ENCODE measurements at regions not wholly inside any gene's neighbourhood (a gene's known extent, or its start where the extent isn't known, plus 50 kb on each side); places are given as distances from the start of the nearest gene placed in this dataset.

- no peak overlapping the region for H3K27ac ChIP-seq
- TF ChIP-seq POLR2A (IDR thresholded peaks at IDR 0.05): no peak
- TF ChIP-seq POLR2AphosphoS5 (IDR thresholded peaks at IDR 0.05): no peak
- TF ChIP-seq CTCF (IDR thresholded peaks at IDR 0.05 in 8 of 11, conservative IDR thresholded peaks at IDR 0.05 in 3 of 11): no peak
- H3K36me3 ChIP-seq: no peaks in the 10 kb centered on the region
- DNase-seq: no peak
- intact Hi-C loops (cut with DNase I; ENCODE audit: low total_unique reads): no loop called here
- no peaks in the 10 kb centered on the region for H3K27me3 ChIP-seq (replicated peaks in 1 of 7)
- H3K4me1 ChIP-seq: no peaks in the 10 kb centered on the region
- no peaks in the 10 kb centered on the region for H3K9me3 ChIP-seq
- WGBS, 5 donors: 69 to 100% (median 90%) methylated on average over 1 of the region's 1 CpG
- H3K4me3 ChIP-seq: no peak overlapping the region
These were observed 194.2 kb upstream of the SLITRK2 start for GRCh38 chrX:145623453-145623852.

DNA sequence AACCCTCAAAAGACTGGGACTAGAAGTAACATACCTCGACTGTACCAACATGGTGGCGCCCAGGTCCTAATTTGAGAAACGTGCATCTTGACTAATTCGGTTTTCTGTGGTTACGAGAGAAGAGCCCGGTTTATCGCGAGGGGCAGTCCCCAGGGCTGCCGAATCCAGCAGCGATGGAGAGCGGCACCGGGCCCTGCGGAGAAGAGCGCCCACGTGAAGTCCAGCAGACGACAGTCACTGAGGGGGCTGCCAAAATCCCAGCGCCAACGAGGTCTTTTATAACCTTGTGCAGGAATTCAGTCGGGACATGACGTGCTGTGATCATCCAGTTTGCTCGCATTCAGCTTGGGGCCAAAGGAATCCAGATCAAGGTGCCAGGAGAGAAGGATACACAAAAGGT, 187.5 kb upstream of the SLITRK2 start:
- intact Hi-C loops (cut with DNase I; ENCODE audit: low total_unique reads): no loop called here
- peak; percentile 51 for DNase-seq
- Histone ChIP-seq H3K27me3 (replicated peaks in 1 of 7) (no peaks in the 10 kb centered on the region), H3K4me3 (no peak overlapping the region), H3K36me3 (no peaks in the 10 kb centered on the region), H3K9me3 (peaks cover 0 to 18% (median 0%) of the 10 kb centered on the region in 8 donors), H3K27ac (no peak overlapping the region), H3K4me1 (no peaks in the 10 kb centered on the region)
- TF ChIP-seq POLR2AphosphoS5 (IDR thresholded peaks at IDR 0.05): no peak
- WGBS, 5 donors: 87 to 97% (median 95%) methylated on average over 17 to 21 of the region's 21 CpGs

DNA sequence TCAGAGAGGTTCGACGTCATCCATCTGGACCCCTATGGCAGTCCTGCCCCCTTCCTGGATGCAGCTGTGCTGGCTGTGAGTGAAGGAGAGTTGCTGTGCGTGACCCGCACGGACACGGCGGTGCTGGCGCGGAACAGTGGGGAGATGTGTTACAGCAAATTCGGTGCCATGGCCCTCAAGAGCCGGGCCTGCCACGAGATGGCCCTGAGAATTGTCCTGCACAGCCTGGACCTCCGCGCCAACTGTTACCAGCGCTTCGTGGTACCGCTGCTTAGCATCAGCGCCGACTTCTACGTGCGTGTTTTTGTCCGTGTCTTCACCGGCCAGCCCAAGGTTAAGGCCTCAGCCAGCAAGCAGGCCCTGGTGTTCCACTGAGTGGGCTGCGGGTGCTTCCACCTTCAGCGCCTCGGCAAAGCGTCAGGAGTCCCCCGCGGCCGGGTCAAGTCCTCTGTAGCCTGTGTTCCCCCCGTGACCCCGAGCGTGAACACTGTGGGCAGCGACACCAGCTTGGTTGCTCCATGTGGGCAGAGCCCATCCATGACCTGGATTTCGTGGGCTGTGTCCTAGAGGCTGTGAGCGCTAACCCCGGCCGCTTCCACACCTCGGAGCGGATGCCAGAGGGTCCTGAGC, 186.7 kb upstream of the SLITRK2 start:
- intact Hi-C loops (cut with DNase I; ENCODE audit: low total_unique reads): no loop called here
- H3K27ac ChIP-seq: no peak overlapping the region
- H3K36me3 ChIP-seq: no peaks in the 10 kb centered on the region
- no peaks in the 10 kb centered on the region for H3K27me3 ChIP-seq (replicated peaks in 1 of 7)
- H3K9me3 ChIP-seq: peaks cover 0 to 18% (median 0%) of the 10 kb centered on the region in 8 donors
- DNase-seq: peak; percentile 62
- no peak overlapping the region for H3K4me3 ChIP-seq
- 93 to 97% (median 94%) methylated on average over 16 to 40 of the region's 40 CpGs for WGBS, 5 donors
- TF ChIP-seq CTCF (IDR thresholded peaks at IDR 0.05 in 8 of 11, conservative IDR thresholded peaks at IDR 0.05 in 3 of 11) (no peak), POLR2A (IDR thresholded peaks at IDR 0.05) (no peak)
- H3K4me1 ChIP-seq: no peaks in the 10 kb centered on the region

DNA sequence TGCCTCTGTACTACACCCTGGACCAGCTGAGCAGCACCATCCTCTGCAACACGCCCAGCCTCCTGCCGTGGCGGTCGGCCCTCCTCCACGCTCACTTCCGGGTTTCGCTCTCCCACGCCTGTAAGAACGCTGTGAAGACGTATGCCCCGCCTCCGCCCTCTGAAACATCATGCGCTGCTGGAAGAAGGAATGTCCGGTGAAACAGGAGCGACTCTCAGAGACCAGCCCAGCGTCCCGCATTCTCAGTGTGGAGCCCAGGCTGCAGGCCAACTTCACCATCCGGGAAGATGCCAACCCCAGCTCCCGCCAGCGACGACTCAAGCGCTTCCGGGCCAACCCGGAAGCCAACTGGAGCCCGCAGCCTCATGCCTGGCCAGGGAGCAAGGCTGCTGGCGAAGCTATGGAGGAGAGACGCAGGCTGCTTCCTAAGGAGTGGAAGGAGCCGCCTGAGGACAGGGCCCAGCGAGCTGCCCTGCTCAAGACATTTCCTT, 186.1 kb upstream of the SLITRK2 start:
- peaks cover 0 to 18% (median 0%) of the 10 kb centered on the region in 8 donors for H3K9me3 ChIP-seq
- no peak for TF ChIP-seq POLR2AphosphoS5 (IDR thresholded peaks at IDR 0.05)
- no peak for TF ChIP-seq CTCF (IDR thresholded peaks at IDR 0.05 in 8 of 11, conservative IDR thresholded peaks at IDR 0.05 in 3 of 11)
- no peak for TF ChIP-seq POLR2A (IDR thresholded peaks at IDR 0.05)
- no peaks in the 10 kb centered on the region for H3K27me3 ChIP-seq (replicated peaks in 1 of 7)
- DNase-seq: peak; percentile 53
- no peaks in the 10 kb centered on the region for H3K36me3 ChIP-seq
- H3K27ac ChIP-seq: no peak overlapping the region
- no peaks in the 10 kb centered on the region for H3K4me1 ChIP-seq
- WGBS, 5 donors: 89 to 98% (median 94%) methylated on average over 22 to 29 of the region's 29 CpGs; no CpG with 5 or more reads in 1 of the 5 donors
- H3K4me3 ChIP-seq: no peak overlapping the region
- intact Hi-C loops (cut with DNase I; ENCODE audit: low total_unique reads): no loop called here
